Peyer's patch (tissue), 4 donors: ENCODE measurements at regions not wholly inside any gene's neighbourhood (a gene's known extent, or its start where the extent isn't known, plus 50 kb on each side); places are given as distances from the start of the nearest gene placed in this dataset.

Experiments
- POLR2A ChIP-seq, 2 donors: fragments of 450-650 bp; IDR thresholded peaks; one replicate each; pipeline ENCODE4 v1.5.1; 2017; ENCODE audit warnings: antibody characterized with exemption in 2 of 2, mild to moderate bottlenecking in 2 of 2, moderate library complexity in 2 of 2
- TF ChIP-seq, protein P1 (sequence below), 6 experiments: fragments of 450-650 bp in 4 of 6; fragments of 200-600 bp in 2 of 6; sonication (generic) in 1 of 6; IDR thresholded peaks; one replicate each; pipeline ENCODE4 v1.5.1; 2017 to 2019; ENCODE audit warnings: antibody characterized with exemption in 6 of 6, mild to moderate bottlenecking in 3 of 6, moderate library complexity in 1 of 6

DNA sequence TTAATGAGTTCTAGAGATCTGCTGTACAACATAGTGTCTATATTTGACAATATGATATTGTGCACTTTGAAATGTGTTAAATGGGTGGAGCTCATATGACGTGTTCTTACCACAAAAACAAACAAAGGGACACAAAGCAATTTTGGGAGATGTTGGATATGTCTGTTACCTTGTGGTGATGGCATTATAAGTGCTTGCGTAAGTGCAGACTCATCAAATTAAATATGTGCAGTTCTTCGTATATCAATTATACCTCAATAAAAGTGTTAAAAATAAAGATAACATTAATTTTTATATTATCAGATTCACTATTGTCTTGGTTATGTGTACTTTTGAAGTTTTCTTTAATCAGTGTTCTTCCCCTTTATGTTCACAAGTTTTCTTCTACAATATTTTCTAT is 372.9 kb upstream of the COBL start:
- TF ChIP-seq, protein P1, sequence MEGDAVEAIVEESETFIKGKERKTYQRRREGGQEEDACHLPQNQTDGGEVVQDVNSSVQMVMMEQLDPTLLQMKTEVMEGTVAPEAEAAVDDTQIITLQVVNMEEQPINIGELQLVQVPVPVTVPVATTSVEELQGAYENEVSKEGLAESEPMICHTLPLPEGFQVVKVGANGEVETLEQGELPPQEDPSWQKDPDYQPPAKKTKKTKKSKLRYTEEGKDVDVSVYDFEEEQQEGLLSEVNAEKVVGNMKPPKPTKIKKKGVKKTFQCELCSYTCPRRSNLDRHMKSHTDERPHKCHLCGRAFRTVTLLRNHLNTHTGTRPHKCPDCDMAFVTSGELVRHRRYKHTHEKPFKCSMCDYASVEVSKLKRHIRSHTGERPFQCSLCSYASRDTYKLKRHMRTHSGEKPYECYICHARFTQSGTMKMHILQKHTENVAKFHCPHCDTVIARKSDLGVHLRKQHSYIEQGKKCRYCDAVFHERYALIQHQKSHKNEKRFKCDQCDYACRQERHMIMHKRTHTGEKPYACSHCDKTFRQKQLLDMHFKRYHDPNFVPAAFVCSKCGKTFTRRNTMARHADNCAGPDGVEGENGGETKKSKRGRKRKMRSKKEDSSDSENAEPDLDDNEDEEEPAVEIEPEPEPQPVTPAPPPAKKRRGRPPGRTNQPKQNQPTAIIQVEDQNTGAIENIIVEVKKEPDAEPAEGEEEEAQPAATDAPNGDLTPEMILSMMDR (IDR thresholded peaks at IDR 0.05), result no peak
- TF ChIP-seq POLR2A (IDR thresholded peaks at IDR 0.05), result no peak
